Uterus (tissue), 3 donors: ENCODE measurements at regions not wholly inside any gene's neighbourhood (a gene's known extent, or its start where the extent isn't known, plus 50 kb on each side); places are given as distances from the start of the nearest gene placed in this dataset.

Experiments used
- DNase-seq, 2 donors: peaks; one replicate each; pipeline ENCODE4 v3.0.0-alpha.2; 2019 to 2020
- H3K27ac ChIP-seq, 2 donors: fragments of 200-600 bp; sonication (generic); 1 replicate in 1 of 2; 2 replicates in 1 of 2; pipeline ENCODE4 v1.5.1; 2016 to 2018
- H3K27me3 ChIP-seq, 2 donors: fragments of 200-600 bp; sonication (generic); one replicate each; pipeline ENCODE4 v1.5.1; 2018 to 2019; ENCODE audit warnings: control low read depth in 1 of 2
- H3K36me3 ChIP-seq, 2 donors: fragments of 200-600 bp; sonication (generic); one replicate each; pipeline ENCODE4 v1.5.1; 2019; ENCODE audit warnings: control low read depth in 1 of 2
- H3K4me1 ChIP-seq, 2 donors: fragments of 200-600 bp; sonication (generic); one replicate each; pipeline ENCODE4 v1.5.1; 2018 to 2019; ENCODE audit warnings: control low read depth in 1 of 2
- H3K4me3 ChIP-seq, 2 donors: fragments of 200-600 bp; sonication (generic); 1 replicate in 1 of 2; 2 replicates in 1 of 2; pipeline ENCODE4 v1.5.1; 2018 to 2019; ENCODE audit warnings: mild to moderate bottlenecking in 1 of 2
- H3K9me3 ChIP-seq, 2 donors: fragments of 200-600 bp; sonication (generic); one replicate each; pipeline ENCODE4 v1.5.1; 2019; ENCODE audit warnings: control low read depth in 1 of 2
- POLR2A ChIP-seq, 2 donors: fragments of 450-650 bp; IDR thresholded peaks; one replicate each; pipeline ENCODE4 v1.6.1; 2016; ENCODE audit warnings: antibody characterized with exemption in 2 of 2, mild to moderate bottlenecking in 1 of 2, moderate library complexity in 1 of 2
- intact Hi-C: fragments of 100-400 bp; cut with DNase I; formaldehyde crosslinking; loops from one replicate; pipeline ENCODE4 v1.15.1; 2023; ENCODE audit warnings: low total_unique reads
- TF ChIP-seq, protein P1 (sequence below), 4 experiments: fragments of 200-600 bp in 2 of 4; fragments of 450-650 bp in 2 of 4; sonication (generic) in 2 of 4; IDR thresholded peaks; one replicate each; pipeline ENCODE4 v1.5.1; 2016 to 2019; ENCODE audit warnings: antibody characterized with exemption in 4 of 4, mild to moderate bottlenecking in 2 of 4, moderate library complexity in 1 of 4
- donor health status: DM: yes; HTN: yes; CAD: no.

DNA sequence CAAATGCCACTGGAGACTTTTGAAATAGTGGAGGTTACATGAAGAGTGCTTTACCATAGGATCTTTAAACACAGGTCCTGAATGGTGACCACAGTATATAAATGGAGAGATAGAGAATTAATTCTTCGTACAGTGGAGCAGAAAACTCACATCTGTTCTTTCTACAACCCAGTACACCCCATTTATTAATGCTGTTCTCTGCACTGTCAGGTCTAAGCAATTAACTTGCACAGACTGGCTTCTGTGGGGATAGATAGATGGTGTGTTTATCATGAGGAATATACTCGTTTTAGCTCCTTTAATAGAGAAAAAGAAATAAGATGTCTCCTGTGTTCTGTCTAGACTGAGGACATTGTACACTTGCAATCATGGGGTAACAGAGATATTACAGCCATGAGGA is 494.3 kb downstream of the TRHDE start:
- DNase-seq, result no peak
- Histone ChIP-seq H3K27me3 (no peaks in the 10 kb centered on the region), H3K27ac (no peak overlapping the region), H3K9me3 (no peaks in the 10 kb centered on the region), H3K36me3 (no peaks in the 10 kb centered on the region), H3K4me1 (no peaks in the 10 kb centered on the region), H3K4me3 (no peak overlapping the region)
- TF ChIP-seq, protein P1, sequence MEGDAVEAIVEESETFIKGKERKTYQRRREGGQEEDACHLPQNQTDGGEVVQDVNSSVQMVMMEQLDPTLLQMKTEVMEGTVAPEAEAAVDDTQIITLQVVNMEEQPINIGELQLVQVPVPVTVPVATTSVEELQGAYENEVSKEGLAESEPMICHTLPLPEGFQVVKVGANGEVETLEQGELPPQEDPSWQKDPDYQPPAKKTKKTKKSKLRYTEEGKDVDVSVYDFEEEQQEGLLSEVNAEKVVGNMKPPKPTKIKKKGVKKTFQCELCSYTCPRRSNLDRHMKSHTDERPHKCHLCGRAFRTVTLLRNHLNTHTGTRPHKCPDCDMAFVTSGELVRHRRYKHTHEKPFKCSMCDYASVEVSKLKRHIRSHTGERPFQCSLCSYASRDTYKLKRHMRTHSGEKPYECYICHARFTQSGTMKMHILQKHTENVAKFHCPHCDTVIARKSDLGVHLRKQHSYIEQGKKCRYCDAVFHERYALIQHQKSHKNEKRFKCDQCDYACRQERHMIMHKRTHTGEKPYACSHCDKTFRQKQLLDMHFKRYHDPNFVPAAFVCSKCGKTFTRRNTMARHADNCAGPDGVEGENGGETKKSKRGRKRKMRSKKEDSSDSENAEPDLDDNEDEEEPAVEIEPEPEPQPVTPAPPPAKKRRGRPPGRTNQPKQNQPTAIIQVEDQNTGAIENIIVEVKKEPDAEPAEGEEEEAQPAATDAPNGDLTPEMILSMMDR (IDR thresholded peaks at IDR 0.05), result no peak
- TF ChIP-seq POLR2A (IDR thresholded peaks at IDR 0.05), result no peak
- intact Hi-C loops, result no loop called here

DNA sequence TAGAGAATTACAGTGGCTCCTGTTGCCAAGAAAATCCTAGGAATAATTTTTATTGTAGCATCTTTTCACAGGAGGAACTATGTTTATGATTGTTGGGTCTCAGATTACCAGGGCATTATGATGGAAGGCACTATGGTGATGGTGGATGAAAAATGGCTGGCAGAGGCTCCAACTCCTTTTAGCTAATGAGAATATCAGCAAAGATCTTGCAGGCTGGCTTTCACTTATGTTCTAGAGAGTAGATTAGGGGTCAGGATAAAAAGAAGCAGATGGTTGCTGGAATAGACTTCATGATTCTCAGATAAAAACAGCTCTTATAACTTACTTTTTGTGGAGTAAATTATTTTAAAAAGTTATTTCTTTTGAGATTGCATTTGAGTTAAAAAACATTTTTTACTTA is 501.9 kb downstream of the TRHDE start:
- Histone ChIP-seq H3K4me1 (no peaks in the 10 kb centered on the region), H3K27me3 (no peaks in the 10 kb centered on the region), H3K9me3 (no peaks in the 10 kb centered on the region), H3K27ac (no peak overlapping the region), H3K4me3 (no peak overlapping the region), H3K36me3 (no peaks in the 10 kb centered on the region)
- DNase-seq, result no peak
- intact Hi-C loops, result no loop called here
- no peak for TF ChIP-seq POLR2A (IDR thresholded peaks at IDR 0.05)
- TF ChIP-seq, protein P1 (IDR thresholded peaks at IDR 0.05), result no peak

DNA sequence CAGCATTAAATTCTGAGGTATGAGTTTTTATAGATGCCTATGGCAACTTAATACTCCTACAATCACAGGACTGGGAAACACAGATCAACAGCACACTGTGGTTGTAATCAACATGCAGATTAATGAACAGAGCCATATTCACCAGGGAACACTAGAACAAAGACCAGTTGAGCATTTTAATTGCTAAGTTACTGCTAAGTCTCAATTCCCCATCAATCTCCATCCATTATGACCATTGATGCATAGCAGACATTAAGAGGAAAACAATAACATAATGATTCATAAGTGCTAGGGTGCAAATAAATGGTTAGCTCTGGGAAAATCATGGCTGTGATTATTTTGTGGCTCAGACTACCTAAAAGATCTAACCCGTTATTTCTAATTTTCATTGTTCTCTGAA is 505.6 kb downstream of the TRHDE start:
- Histone ChIP-seq H3K4me1 (no peaks in the 10 kb centered on the region), H3K27ac (no peak overlapping the region), H3K9me3 (no peaks in the 10 kb centered on the region), H3K36me3 (no peaks in the 10 kb centered on the region), H3K4me3 (no peak overlapping the region), H3K27me3 (no peaks in the 10 kb centered on the region)
- TF ChIP-seq, protein P1 (IDR thresholded peaks at IDR 0.05), result no peak
- TF ChIP-seq POLR2A (IDR thresholded peaks at IDR 0.05), result no peak
- no peak for DNase-seq
- intact Hi-C loops, result no loop called here

DNA sequence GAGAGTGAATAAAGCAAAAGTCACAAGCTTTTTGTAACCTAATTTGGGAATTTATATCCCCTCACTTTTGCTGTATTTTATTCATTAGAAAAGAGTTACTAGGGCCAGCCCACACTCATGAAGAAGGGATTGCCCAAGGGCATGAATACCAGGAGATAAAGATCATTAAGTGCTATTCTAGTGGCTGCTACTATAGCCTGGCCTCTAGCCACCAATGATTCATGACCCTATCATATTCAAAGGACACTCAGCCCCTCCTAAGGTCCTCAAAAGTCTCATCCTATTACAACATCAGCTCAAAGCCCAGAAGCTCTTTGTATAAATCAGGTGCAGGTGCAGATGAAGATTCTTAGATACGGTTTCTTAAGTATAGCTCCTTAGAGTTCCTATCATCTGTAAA is 518.1 kb downstream of the TRHDE start:
- Histone ChIP-seq H3K4me3 (no peak overlapping the region), H3K4me1 (no peaks in the 10 kb centered on the region), H3K27me3 (no peaks in the 10 kb centered on the region), H3K36me3 (no peaks in the 10 kb centered on the region), H3K27ac (no peak overlapping the region), H3K9me3 (no peaks in the 10 kb centered on the region)
- DNase-seq, result no peak
- intact Hi-C loops, result no loop called here
- TF ChIP-seq POLR2A (IDR thresholded peaks at IDR 0.05), result no peak
- TF ChIP-seq, protein P1 (IDR thresholded peaks at IDR 0.05), result no peak

DNA sequence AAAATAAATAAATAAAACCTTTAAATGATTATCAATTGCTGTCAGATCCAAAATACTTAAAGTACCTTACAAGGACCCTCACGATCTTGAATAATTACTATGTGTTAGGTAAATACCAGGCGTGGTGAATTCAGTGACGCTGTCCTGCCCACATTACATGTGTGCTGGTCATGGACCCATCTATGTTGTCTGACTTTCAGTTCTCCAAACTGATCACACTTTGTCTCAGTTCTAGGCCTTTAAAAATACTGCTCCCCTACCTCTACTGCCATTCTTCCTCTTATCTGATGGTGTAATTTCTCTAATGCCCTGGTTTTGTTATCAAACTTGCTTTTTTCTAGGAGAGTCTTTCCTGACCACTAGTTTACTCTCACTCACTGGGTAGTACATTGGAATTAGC is 520.7 kb downstream of the TRHDE start:
- no peak overlapping the region for H3K27ac ChIP-seq
- H3K9me3 ChIP-seq, result no peaks in the 10 kb centered on the region
- H3K4me1 ChIP-seq, result no peaks in the 10 kb centered on the region
- H3K27me3 ChIP-seq, result no peaks in the 10 kb centered on the region
- DNase-seq, result no peak
- TF ChIP-seq, protein P1 (IDR thresholded peaks at IDR 0.05), result no peak
- TF ChIP-seq POLR2A (IDR thresholded peaks at IDR 0.05), result no peak
- intact Hi-C loops, result no loop called here
- no peaks in the 10 kb centered on the region for H3K36me3 ChIP-seq
- H3K4me3 ChIP-seq, result no peak overlapping the region
